UCSD-AML1 (cell line): ENCODE measurements at regions not wholly inside any gene's neighbourhood (a gene's known extent, or its start where the extent isn't known, plus 50 kb on each side); places are given as distances from the start of the nearest gene placed in this dataset.

ENCODE experiments used
- DNase-seq: peaks from one replicate; lab custom pipeline; 2025; ENCODE audit not compliant: unreplicated experiment; lab: John Stamatoyannopoulos, UW

GRCh38 chr13:21817878-21818277 lies 147.0 kb downstream of the FGF9 start:
- DNase-seq = no peak

DNA sequence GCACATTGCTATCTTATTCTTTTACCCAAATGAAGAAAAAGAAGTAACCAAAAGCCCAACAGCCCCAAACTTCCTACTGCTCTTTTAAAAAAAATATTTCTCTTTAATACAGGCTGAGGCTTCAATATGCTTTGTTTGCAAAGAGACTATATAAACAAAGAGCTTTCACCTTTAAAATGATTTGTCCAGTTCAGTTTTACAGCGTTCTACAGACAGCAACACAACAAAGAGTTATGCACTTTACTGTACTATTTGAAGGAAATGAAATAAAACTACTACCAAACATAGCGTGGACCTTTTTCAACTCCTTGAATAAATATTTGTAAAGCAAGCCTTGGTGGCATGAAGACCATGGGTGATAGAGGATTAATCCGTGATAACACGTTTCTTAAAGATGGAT lies 151.2 kb downstream of the FGF9 start:
- no peak for DNase-seq

- DNase-seq = no peak
These were observed 152.5 kb downstream of the FGF9 start for GRCh38 chr13:21823416-21823815.

- DNase-seq = no peak
These were observed 153.1 kb downstream of the FGF9 start for GRCh38 chr13:21823949-21824348.

- no peak for DNase-seq
These were observed 154.3 kb downstream of the FGF9 start for GRCh38 chr13:21825186-21825585.

DNA sequence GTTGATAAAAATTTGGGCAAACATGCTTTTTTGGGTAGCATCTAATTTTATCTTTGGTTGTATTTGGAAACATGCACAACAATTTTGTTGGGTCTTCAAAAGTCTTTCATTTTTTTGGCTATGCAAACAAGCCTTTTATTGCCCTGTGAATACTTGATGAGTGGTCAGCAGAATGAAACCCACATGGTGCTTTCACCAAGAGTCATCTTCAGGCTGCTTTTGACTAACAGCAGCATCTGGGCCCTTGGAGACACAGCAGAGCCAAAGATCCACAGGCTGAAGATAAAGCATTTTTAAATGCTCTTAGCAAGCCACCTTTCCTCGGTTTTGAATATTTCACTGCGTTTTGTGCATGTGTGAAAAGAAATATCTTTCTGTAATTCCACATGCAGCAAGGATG lies 154.9 kb downstream of the FGF9 start:
- no peak for DNase-seq

DNA sequence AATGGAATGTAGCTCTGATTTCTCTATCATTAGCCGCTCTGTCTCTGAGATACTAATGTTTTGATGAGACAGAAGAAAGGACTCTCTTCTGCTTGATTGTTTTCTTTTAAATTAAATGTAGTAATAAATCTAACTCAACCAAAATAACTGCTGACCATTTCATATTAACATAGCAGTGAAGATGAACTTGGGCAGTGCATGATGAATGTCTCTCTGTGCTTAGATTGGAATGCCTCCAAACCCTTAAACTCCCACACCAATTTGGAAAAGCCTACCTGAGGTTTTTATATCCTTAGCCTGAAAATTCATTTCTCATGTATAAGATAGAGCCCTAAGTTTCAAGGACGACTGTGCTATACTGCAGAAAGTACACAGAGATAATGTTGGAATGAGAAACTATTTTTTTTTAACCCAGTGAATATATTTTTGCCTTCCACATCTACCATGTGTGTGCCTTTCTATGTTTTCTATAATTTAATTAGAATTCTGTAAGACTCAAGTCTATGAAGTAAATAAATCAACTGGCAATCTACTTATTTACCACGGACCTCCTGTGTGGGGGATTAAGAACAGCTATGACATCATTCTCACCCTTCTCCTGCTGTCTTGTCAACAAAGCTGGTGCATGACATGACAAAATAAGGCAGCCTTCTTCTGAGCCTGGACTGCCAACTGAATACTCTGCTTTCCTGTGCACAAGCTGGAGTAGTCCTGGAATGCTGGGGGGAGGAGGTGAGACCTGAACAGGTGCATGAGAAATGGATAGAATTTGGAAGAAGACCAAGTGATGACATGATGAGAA lies 155.5 kb downstream of the FGF9 start:
- DNase-seq = no peak

- no peak for DNase-seq
These were observed 160.9 kb downstream of the FGF9 start for GRCh38 chr13:21831654-21832324.

DNA sequence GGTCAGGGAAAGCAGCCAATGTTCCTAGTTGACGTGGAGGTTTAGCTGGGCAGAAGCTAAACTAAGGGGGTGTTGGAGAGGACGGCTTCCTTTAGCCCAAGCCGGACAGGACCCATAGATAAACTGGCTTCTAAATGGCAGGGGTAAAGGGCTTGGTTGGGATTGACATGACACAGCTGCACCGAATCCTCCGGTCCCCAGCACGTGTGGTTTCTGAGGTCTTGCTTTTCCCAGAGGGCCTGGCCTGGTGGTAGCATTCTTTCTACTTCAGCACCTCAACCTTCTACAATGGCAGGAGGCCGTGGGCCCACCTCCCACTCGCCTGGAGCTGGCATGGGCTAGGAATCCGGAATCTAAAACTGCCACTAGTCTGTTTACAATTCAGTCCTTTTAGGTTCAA lies 163.0 kb downstream of the FGF9 start:
- no peak for DNase-seq

- DNase-seq = no peak
These were observed 163.6 kb downstream of the FGF9 start for GRCh38 chr13:21834521-21834920.

- no peak for DNase-seq
These were observed 166.4 kb downstream of the FGF9 start for GRCh38 chr13:21837288-21837687.

DNA sequence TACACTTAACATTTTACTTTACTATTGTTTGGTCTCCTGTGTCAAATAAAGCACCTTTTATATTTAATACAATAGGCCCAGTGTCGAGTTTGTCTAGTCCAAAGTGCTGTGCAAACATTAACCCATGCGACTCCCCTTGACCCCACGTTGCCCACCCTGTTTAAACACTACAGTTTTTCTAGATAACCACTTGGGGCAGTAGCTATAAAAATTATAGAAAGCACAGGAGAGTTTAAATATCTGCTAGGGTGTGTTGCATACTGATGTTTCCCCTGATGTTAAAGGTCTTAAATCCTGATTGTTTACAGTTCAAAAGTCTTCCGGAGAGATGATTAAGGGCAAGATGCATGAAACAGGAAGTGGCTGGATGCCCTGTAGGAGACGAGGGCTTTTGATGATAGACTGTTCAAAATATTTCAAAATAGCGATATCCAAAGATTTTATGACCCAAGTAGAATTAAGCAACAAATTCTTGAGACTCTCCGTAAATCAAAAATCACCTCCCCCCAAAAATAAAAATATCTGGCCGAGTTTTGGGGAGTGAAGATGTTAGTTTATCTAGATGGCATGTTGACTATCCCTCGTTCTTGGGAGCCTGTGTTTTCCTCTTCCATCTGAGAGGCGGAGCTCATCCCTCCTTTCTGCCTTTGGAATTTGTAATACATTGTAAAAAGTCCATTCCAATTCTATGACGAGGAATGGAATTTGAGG lies 167.1 kb downstream of the FGF9 start:
- no peak for DNase-seq

DNA sequence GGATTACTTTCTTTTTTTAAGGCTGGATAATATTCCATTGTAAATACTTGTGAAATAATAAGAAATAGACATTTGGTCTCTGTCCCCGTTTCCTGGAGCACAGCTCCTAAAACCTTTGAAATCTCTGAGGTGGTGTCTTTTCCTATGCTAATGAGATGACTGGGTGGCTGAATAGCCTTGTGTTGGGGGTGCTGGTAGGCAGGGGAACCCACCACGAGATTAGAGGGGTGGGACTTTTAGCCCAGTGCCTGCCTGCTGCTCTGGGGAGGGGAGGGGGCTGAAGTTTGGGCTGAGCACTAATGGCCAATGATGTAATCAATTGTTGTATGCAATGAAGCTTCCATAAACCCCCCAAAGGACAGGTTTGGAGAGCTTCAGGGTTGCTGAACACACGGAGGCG lies 175.7 kb downstream of the FGF9 start:
- DNase-seq = no peak

DNA sequence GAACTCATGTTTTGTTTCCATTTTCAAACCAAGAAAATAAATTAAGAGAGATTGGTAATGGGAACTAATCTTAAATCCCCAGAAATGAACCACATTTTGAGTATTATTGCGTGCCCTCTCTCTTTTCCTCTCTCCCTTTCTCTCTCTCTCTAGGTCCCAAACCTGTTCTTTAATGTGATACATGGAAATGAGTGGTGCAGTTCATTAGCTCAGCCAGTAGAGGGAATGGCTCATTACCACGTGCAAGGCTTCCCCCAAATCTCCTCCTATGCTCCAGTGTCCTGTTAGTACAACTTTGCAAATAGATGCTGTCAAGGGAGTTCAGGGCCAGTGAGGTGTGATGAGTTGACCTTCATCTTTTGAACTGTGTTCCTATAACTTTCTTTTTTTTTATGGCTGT lies 178.4 kb downstream of the FGF9 start:
- DNase-seq = no peak

- no peak for DNase-seq
These were observed 179.4 kb downstream of the FGF9 start for GRCh38 chr13:21850013-21851006.

- DNase-seq = no peak
These were observed 181.2 kb downstream of the FGF9 start for GRCh38 chr13:21852043-21852442.

GRCh38 chr13:21853779-21854178 lies 182.9 kb downstream of the FGF9 start:
- no peak for DNase-seq

- DNase-seq = no peak
These were observed 197.9 kb downstream of the FGF9 start for GRCh38 chr13:21868823-21869222.

- no peak for DNase-seq
These were observed 200.5 kb downstream of the FGF9 start for GRCh38 chr13:21871382-21871781.

DNA sequence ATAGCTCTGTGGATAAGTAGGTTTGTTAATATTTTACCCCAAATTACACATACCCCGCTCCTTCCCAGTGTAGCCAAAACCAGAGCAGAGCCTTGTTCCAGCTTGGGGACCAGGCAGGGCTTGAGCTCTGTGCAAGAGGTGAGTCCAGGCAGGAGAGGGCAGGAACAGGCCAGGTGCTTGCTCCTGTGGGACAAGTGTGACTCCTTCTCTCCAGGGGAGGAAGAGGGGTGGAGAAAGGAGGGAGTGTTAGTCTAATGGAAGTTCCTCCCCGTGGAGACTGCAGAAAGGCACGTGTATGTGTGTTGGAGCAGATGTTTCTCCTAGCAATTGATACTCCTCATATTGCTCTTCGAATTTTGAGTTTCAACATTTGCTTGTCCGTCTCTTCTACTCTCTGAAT lies 201.0 kb downstream of the FGF9 start:
- DNase-seq = no peak

- no peak for DNase-seq
These were observed 201.9 kb downstream of the FGF9 start for GRCh38 chr13:21872795-21873194.
